ENCODE measurements at regions not wholly inside any gene's neighbourhood (a gene's known extent, or its start where the extent isn't known, plus 50 kb on each side); places are given as distances from the start of the nearest gene placed in this dataset.

- Mint-ChIP-seq H3K36me3 (ENCODE audit: low read depth, unreplicated experiment) (no peaks in the 10 kb centered on the region), H3K27me3 (ENCODE audit: low read depth, unreplicated experiment) (peaks cover 29% of the 10 kb centered on the region), H3K4me1 (ENCODE audit: low read depth, unreplicated experiment) (no peaks in the 10 kb centered on the region), H3K9me3 (ENCODE audit: unreplicated experiment) (no peaks in the 10 kb centered on the region), H3K27ac (ENCODE audit: unreplicated experiment) (no peak overlapping the region), H3K4me3 (ENCODE audit: unreplicated experiment) (no peak overlapping the region)
- H3K27me3 ChIP-seq (ENCODE audit: insufficient read depth, low read length), result peaks cover 3% of the 10 kb centered on the region
- no peaks in the 10 kb centered on the region for H3K4me1 ChIP-seq (ENCODE audit: insufficient read depth, low read length)
- H3K27ac ChIP-seq (ENCODE audit: low read depth, low read length), result no peak overlapping the region
- no peak for FAIRE-seq
- H3K4me3 ChIP-seq (ENCODE audit: insufficient read depth, low read depth, low read length), result no peak overlapping the region
- H3K4me2 ChIP-seq (ENCODE audit: low read length), result no peak overlapping the region
- H3K79me2 ChIP-seq (ENCODE audit: insufficient read depth, low read length), result no peaks in the 10 kb centered on the region
- TF ChIP-seq CTCF (IDR thresholded peaks at IDR 0.05; ENCODE audit: insufficient read depth, low read depth, low read length) (no peak), EZH2 (IDR thresholded peaks at IDR 0.05; ENCODE audit: insufficient read depth, low read length) (no peak)
- no peak overlapping the region for H2AFZ ChIP-seq (ENCODE audit: low read depth, low read length)
- H3K36me3 ChIP-seq (ENCODE audit: insufficient read depth, low read length), result no peaks in the 10 kb centered on the region
- DNase-seq (ENCODE audit: low read depth), result no peak
- no peaks in the 10 kb centered on the region for H3K9me3 ChIP-seq (ENCODE audit: insufficient read depth, low read depth, low read length)
- no peaks in the 10 kb centered on the region for H4K20me1 ChIP-seq (ENCODE audit: insufficient read depth, low read length)
- H3K9ac ChIP-seq (ENCODE audit: low read length), result no peak overlapping the region
These were observed 287.0 kb upstream of the CXCR4 start for GRCh38 chr2:136404925-136405324.

DNA sequence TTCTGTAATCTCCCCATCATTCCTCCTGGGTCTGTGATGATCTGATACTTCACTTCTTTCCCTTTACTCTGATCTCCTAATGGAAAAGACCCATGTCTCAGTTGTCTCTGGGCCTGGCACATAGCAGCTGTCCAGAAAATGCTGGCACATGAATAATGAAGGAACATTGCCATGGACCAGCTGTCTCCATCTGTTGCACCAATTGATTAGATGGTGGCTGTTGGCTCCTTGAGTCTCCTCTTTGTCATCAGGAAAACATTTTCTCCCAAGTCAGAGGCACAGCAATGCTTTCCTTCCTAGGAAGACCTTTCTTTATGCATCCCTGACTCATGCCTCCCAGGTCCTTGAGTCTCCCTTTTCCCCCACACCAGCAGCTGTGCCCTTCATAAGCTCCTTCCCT is 286.2 kb upstream of the CXCR4 start:
- Histone ChIP-seq H3K9me3 (ENCODE audit: insufficient read depth, low read depth, low read length) (no peaks in the 10 kb centered on the region), H3K4me3 (ENCODE audit: insufficient read depth, low read depth, low read length) (no peak overlapping the region), H3K27me3 (ENCODE audit: insufficient read depth, low read length) (peaks cover 3% of the 10 kb centered on the region), H4K20me1 (ENCODE audit: insufficient read depth, low read length) (no peaks in the 10 kb centered on the region), H2AFZ (ENCODE audit: low read depth, low read length) (no peak overlapping the region), H3K9ac (ENCODE audit: low read length) (no peak overlapping the region), H3K27ac (ENCODE audit: low read depth, low read length) (no peak overlapping the region), H3K79me2 (ENCODE audit: insufficient read depth, low read length) (no peaks in the 10 kb centered on the region), H3K36me3 (ENCODE audit: insufficient read depth, low read length) (no peaks in the 10 kb centered on the region), H3K4me2 (ENCODE audit: low read length) (no peak overlapping the region), H3K4me1 (ENCODE audit: insufficient read depth, low read length) (no peaks in the 10 kb centered on the region)
- Mint-ChIP-seq H3K4me1 (ENCODE audit: low read depth, unreplicated experiment) (no peaks in the 10 kb centered on the region), H3K27me3 (ENCODE audit: low read depth, unreplicated experiment) (peaks cover 29% of the 10 kb centered on the region), H3K27ac (ENCODE audit: unreplicated experiment) (no peak overlapping the region), H3K4me3 (ENCODE audit: unreplicated experiment) (no peak overlapping the region), H3K9me3 (ENCODE audit: unreplicated experiment) (no peaks in the 10 kb centered on the region), H3K36me3 (ENCODE audit: low read depth, unreplicated experiment) (no peaks in the 10 kb centered on the region)
- no peak for FAIRE-seq
- TF ChIP-seq EZH2 (IDR thresholded peaks at IDR 0.05; ENCODE audit: insufficient read depth, low read length) (no peak), CTCF (IDR thresholded peaks at IDR 0.05; ENCODE audit: insufficient read depth, low read depth, low read length) (no peak)
- DNase-seq (ENCODE audit: low read depth), result no peak

DNA sequence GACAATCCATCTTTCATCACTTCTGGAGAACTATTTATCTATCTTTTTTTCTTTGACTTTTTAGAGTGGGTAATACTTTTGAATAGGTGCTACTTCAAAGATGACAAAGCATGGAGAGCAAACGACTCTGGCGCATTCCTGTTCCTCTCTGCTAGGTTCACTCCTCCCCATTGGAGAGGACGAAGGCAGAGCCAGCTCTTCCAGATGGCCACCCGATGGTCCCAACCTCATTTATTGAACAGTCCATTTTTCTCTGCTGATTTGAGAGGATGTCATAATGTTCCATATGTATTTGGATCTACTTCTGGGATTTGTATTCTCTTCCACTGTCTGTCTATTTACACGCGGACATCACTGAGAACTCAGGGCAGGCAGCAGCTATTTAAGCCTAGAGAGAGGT is 284.3 kb upstream of the CXCR4 start:
- Histone ChIP-seq H3K4me2 (ENCODE audit: low read length) (no peak overlapping the region), H3K4me3 (ENCODE audit: insufficient read depth, low read depth, low read length) (no peak overlapping the region), H2AFZ (ENCODE audit: low read depth, low read length) (no peak overlapping the region), H3K36me3 (ENCODE audit: insufficient read depth, low read length) (no peaks in the 10 kb centered on the region), H3K79me2 (ENCODE audit: insufficient read depth, low read length) (no peaks in the 10 kb centered on the region), H3K27ac (ENCODE audit: low read depth, low read length) (no peak overlapping the region), H3K9me3 (ENCODE audit: insufficient read depth, low read depth, low read length) (no peaks in the 10 kb centered on the region), H4K20me1 (ENCODE audit: insufficient read depth, low read length) (no peaks in the 10 kb centered on the region), H3K27me3 (ENCODE audit: insufficient read depth, low read length) (peaks cover 3% of the 10 kb centered on the region), H3K4me1 (ENCODE audit: insufficient read depth, low read length) (no peaks in the 10 kb centered on the region), H3K9ac (ENCODE audit: low read length) (no peak overlapping the region)
- FAIRE-seq (no peak), DNase-seq (ENCODE audit: low read depth) (no peak)
- H3K27me3 Mint-ChIP-seq (ENCODE audit: low read depth, unreplicated experiment), result peaks cover 17% of the 10 kb centered on the region
- no peaks in the 10 kb centered on the region for H3K36me3 Mint-ChIP-seq (ENCODE audit: low read depth, unreplicated experiment)
- H3K4me1 Mint-ChIP-seq (ENCODE audit: low read depth, unreplicated experiment), result no peaks in the 10 kb centered on the region
- H3K9me3 Mint-ChIP-seq (ENCODE audit: unreplicated experiment), result no peaks in the 10 kb centered on the region
- H3K4me3 Mint-ChIP-seq (ENCODE audit: unreplicated experiment), result no peak overlapping the region
- TF ChIP-seq EZH2 (IDR thresholded peaks at IDR 0.05; ENCODE audit: insufficient read depth, low read length) (no peak), CTCF (IDR thresholded peaks at IDR 0.05; ENCODE audit: insufficient read depth, low read depth, low read length) (no peak)
- H3K27ac Mint-ChIP-seq (ENCODE audit: unreplicated experiment), result no peak overlapping the region
